ENCODE measurements at regions not wholly inside any gene's neighbourhood (a gene's known extent, or its start where the extent isn't known, plus 50 kb on each side); places are given as distances from the start of the nearest gene placed in this dataset.

DNA sequence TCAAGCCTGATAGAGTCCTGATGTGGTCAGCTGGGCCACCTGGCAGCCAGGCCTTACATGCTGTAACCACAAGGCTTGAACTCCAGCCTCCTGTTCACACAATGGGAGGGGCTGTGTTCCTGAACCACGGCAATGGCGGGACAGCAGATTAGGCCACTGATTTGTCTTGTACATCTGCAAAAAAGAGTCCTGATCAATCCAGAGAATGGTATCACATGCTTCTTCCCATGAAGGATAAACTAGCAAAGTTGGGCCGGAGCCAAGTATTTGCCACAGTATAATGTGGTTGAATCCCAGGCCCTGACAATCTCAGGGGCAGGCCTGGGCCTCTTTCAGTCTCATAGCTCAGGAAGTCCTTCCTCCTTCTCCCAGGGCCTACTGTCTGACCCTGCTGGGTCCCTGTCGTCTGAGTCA lies 2182.5 kb upstream of the AGA start:
- Histone ChIP-seq H3K9me3 (no peaks in the 10 kb centered on the region), H3K27ac (no peak overlapping the region), H3K36me3 (ENCODE audit: low read depth, missing control alignments) (no peaks in the 10 kb centered on the region), H3K27me3 (no peaks in the 10 kb centered on the region), H3K4me3 (no peak overlapping the region), H3K4me1 (no peaks in the 10 kb centered on the region)
- no peak for DNase-seq
- 52 to 66% methylated on average over 2 to 4 of the region's 4 CpGs for WGBS, 2 donors
- TF ChIP-seq, protein P1, sequence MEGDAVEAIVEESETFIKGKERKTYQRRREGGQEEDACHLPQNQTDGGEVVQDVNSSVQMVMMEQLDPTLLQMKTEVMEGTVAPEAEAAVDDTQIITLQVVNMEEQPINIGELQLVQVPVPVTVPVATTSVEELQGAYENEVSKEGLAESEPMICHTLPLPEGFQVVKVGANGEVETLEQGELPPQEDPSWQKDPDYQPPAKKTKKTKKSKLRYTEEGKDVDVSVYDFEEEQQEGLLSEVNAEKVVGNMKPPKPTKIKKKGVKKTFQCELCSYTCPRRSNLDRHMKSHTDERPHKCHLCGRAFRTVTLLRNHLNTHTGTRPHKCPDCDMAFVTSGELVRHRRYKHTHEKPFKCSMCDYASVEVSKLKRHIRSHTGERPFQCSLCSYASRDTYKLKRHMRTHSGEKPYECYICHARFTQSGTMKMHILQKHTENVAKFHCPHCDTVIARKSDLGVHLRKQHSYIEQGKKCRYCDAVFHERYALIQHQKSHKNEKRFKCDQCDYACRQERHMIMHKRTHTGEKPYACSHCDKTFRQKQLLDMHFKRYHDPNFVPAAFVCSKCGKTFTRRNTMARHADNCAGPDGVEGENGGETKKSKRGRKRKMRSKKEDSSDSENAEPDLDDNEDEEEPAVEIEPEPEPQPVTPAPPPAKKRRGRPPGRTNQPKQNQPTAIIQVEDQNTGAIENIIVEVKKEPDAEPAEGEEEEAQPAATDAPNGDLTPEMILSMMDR (IDR thresholded peaks at IDR 0.05) = no peak
- TF ChIP-seq POLR2A (IDR thresholded peaks at IDR 0.05) = no peak
- intact Hi-C loops (cut with DNase I; ENCODE audit: low total_unique reads) = no loop called here

DNA sequence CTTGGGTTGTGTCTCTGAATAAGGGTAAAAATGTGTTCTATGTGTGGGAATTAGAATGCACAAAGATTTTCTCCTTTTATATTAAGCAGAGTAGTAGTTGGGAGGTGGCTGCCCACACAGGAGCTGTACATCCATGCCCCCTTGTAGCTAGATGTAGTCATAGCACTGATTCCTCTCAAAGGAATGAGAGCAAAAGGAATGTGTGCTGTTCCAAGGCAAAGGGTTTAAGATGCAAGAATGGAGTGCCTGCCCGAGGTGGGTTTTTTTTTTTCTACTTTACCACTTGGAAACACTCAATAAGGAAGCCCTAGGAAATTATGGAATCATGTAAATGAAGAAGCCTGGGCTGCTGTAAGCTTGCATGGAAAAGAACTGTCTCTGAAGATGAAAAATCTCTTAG lies 2183.2 kb upstream of the AGA start:
- intact Hi-C loops (cut with DNase I; ENCODE audit: low total_unique reads) = no loop called here
- DNase-seq = no peak
- no peaks in the 10 kb centered on the region for H3K27me3 ChIP-seq
- H3K9me3 ChIP-seq = no peaks in the 10 kb centered on the region
- no peak for TF ChIP-seq POLR2A (IDR thresholded peaks at IDR 0.05)
- TF ChIP-seq, protein P1 (IDR thresholded peaks at IDR 0.05) = no peak
- no peak overlapping the region for H3K27ac ChIP-seq
- H3K36me3 ChIP-seq (ENCODE audit: low read depth, missing control alignments) = no peaks in the 10 kb centered on the region
- no peaks in the 10 kb centered on the region for H3K4me1 ChIP-seq
- WGBS, 2 donors = 36 to 59% methylated on average over 1 of the region's 1 CpG
- H3K4me3 ChIP-seq = no peak overlapping the region

- Histone ChIP-seq H3K27me3 (no peaks in the 10 kb centered on the region), H3K27ac (no peak overlapping the region), H3K9me3 (no peaks in the 10 kb centered on the region), H3K4me3 (no peak overlapping the region), H3K4me1 (no peaks in the 10 kb centered on the region), H3K36me3 (ENCODE audit: low read depth, missing control alignments) (no peaks in the 10 kb centered on the region)
- 58 to 84% methylated on average over 3 of the region's 3 CpGs for WGBS, 2 donors
- intact Hi-C loops (cut with DNase I; ENCODE audit: low total_unique reads) = no loop called here
- TF ChIP-seq, protein P1 (IDR thresholded peaks at IDR 0.05) = peak in 1 of 3 experiments; percentile 19
- TF ChIP-seq POLR2A (IDR thresholded peaks at IDR 0.05) = no peak
- no peak for DNase-seq
Observed at GRCh38 chr4:179626687-179627086, 2184.4 kb upstream of the AGA start.

GRCh38 chr4:179631321-179631720 lies 2189.1 kb upstream of the AGA start:
- Histone ChIP-seq H3K4me1 (no peaks in the 10 kb centered on the region), H3K9me3 (no peaks in the 10 kb centered on the region), H3K27ac (no peak overlapping the region), H3K4me3 (no peak overlapping the region), H3K27me3 (no peaks in the 10 kb centered on the region), H3K36me3 (ENCODE audit: low read depth, missing control alignments) (no peaks in the 10 kb centered on the region)
- intact Hi-C loops (cut with DNase I; ENCODE audit: low total_unique reads) = no loop called here
- DNase-seq = no peak
- TF ChIP-seq POLR2A (IDR thresholded peaks at IDR 0.05) = no peak
- TF ChIP-seq, protein P1 (IDR thresholded peaks at IDR 0.05) = no peak

GRCh38 chr4:179634862-179635261 lies 2192.6 kb upstream of the AGA start:
- H3K4me1 ChIP-seq = no peaks in the 10 kb centered on the region
- H3K9me3 ChIP-seq = no peaks in the 10 kb centered on the region
- H3K4me3 ChIP-seq = no peak overlapping the region
- H3K27me3 ChIP-seq = no peaks in the 10 kb centered on the region
- no peak for DNase-seq
- intact Hi-C loops (cut with DNase I; ENCODE audit: low total_unique reads) = no loop called here
- TF ChIP-seq, protein P1 (IDR thresholded peaks at IDR 0.05) = no peak
- TF ChIP-seq POLR2A (IDR thresholded peaks at IDR 0.05) = no peak
- 67 to 82% methylated on average over 3 of the region's 3 CpGs for WGBS, 2 donors
- no peak overlapping the region for H3K27ac ChIP-seq
- no peaks in the 10 kb centered on the region for H3K36me3 ChIP-seq (ENCODE audit: low read depth, missing control alignments)
